ENCODE measurements at regions not wholly inside any gene's neighbourhood (a gene's known extent, or its start where the extent isn't known, plus 50 kb on each side); places are given as distances from the start of the nearest gene placed in this dataset.

- no peak for DNase-seq
These were observed 140.5 kb downstream of the TOMM20 start for GRCh38 chr1:234988155-234988517.

GRCh38 chr1:234987415-234988154 lies 141.1 kb downstream of the TOMM20 start:
- DNase-seq: peak; percentile 83

GRCh38 chr1:234986750-234987414 lies 141.8 kb downstream of the TOMM20 start:
- DNase-seq: peak; percentile 44

GRCh38 chr1:234985516-234986294 lies 142.9 kb downstream of the TOMM20 start:
- no peak for DNase-seq

- DNase-seq: no peak
These were observed 143.6 kb downstream of the TOMM20 start for GRCh38 chr1:234985007-234985370.

- no peak for DNase-seq
These were observed 144.9 kb downstream of the TOMM20 start for GRCh38 chr1:234983564-234984238.

- DNase-seq: no peak
These were observed 146.9 kb downstream of the TOMM20 start for GRCh38 chr1:234981758-234982157.

GRCh38 chr1:234980645-234981396 lies 147.8 kb downstream of the TOMM20 start:
- DNase-seq: no peak

GRCh38 chr1:234980291-234980644 lies 148.4 kb downstream of the TOMM20 start:
- no peak for DNase-seq

GRCh38 chr1:234979296-234980279 lies 149.0 kb downstream of the TOMM20 start:
- DNase-seq: no peak

GRCh38 chr1:234978397-234979295 lies 150.0 kb downstream of the TOMM20 start:
- peak; percentile 70 for DNase-seq

- no peak for DNase-seq
These were observed 150.7 kb downstream of the TOMM20 start for GRCh38 chr1:234977875-234978396.

GRCh38 chr1:234976861-234977680 lies 151.6 kb downstream of the TOMM20 start:
- DNase-seq: no peak

- DNase-seq: no peak
These were observed 152.4 kb downstream of the TOMM20 start for GRCh38 chr1:234975941-234976860.

GRCh38 chr1:234975122-234975940 lies 153.3 kb downstream of the TOMM20 start:
- DNase-seq: peak; percentile 80

- DNase-seq: no peak
These were observed 155.0 kb downstream of the TOMM20 start for GRCh38 chr1:234973426-234974250.

All from eye (tissue), 1 donor.